ENCODE measurements at regions not wholly inside any gene's neighbourhood (a gene's known extent, or its start where the extent isn't known, plus 50 kb on each side); places are given as distances from the start of the nearest gene placed in this dataset.

- no peaks in the 10 kb centered on the region for H3K4me1 ChIP-seq (ENCODE audit: control insufficient read depth in 4 of 4, insufficient read depth in 4 of 4, low read length in 3 of 4)
- TF ChIP-seq FOXA2 (IDR thresholded peaks at IDR 0.05) (no peak), JUND (IDR thresholded peaks at IDR 0.05) (no peak), NR2F2 (IDR thresholded peaks at IDR 0.05) (no peak), FOXA1 (IDR thresholded peaks at IDR 0.05) (no peak), HNF4A (conservative IDR thresholded peaks at IDR 0.05) (no peak), YY1 (IDR thresholded peaks at IDR 0.05) (no peak), RAD21 (IDR thresholded peaks at IDR 0.05) (no peak), TAF1 (conservative IDR thresholded peaks at IDR 0.05) (no peak), CTCF (IDR thresholded peaks at IDR 0.05; ENCODE audit: low read depth, low read length, missing input control) (no peak), GABPA (IDR thresholded peaks at IDR 0.05 in 1 of 2, conservative IDR thresholded peaks at IDR 0.05 in 1 of 2) (no peak), RXRA (IDR thresholded peaks at IDR 0.05) (no peak)
- DNase-seq (ENCODE audit: low spot score) = no peak
- H3K9ac ChIP-seq (ENCODE audit: low read depth in 1 of 2, low read length in 2 of 2) = no peak overlapping the region
- H3K9me3 ChIP-seq (ENCODE audit: control insufficient read depth in 4 of 4, low read length in 3 of 4) = peaks cover 0 to 1% (median 0%) of the 10 kb centered on the region in 4 donors
- H3K27me3 ChIP-seq (ENCODE audit: control insufficient read depth in 4 of 4, insufficient read depth in 4 of 4, low read length in 3 of 4) = no peaks in the 10 kb centered on the region
- no peak overlapping the region for H3K4me3 ChIP-seq (ENCODE audit: low read depth in 1 of 3, low read length in 3 of 3)
- H3K36me3 ChIP-seq (ENCODE audit: control insufficient read depth in 4 of 4, insufficient read depth in 3 of 4, low read depth in 1 of 4, low read length in 3 of 4) = no peaks in the 10 kb centered on the region
- no peak overlapping the region for H3K27ac ChIP-seq (ENCODE audit: low read depth in 1 of 2, low read length in 2 of 2)
Measured at GRCh38 chr5:86228147-86228546, 389.6 kb upstream of the COX7C start.

- TF ChIP-seq REST (IDR thresholded peaks at IDR 0.05) (no peak), EGR1 (IDR thresholded peaks at IDR 0.05; ENCODE audit: low read depth in 2 of 2) (no peak), YY1 (IDR thresholded peaks at IDR 0.05) (no peak), CTCF (IDR thresholded peaks at IDR 0.05; ENCODE audit: low read depth, low read length, missing input control) (no peak), RXRA (IDR thresholded peaks at IDR 0.05) (no peak), ZBTB33 (IDR thresholded peaks at IDR 0.05) (no peak), MAX (IDR thresholded peaks at IDR 0.05) (no peak)
- no peak overlapping the region for H3K9ac ChIP-seq (ENCODE audit: low read depth in 1 of 2, low read length in 2 of 2)
- 90% methylated on average over 11 of the region's 11 CpGs for WGBS
- DNase-seq (ENCODE audit: low spot score) = no peak
- no peaks in the 10 kb centered on the region for H3K9me3 ChIP-seq (ENCODE audit: control insufficient read depth in 4 of 4, low read length in 3 of 4)
- H3K4me3 ChIP-seq (ENCODE audit: low read depth in 1 of 3, low read length in 3 of 3) = no peak overlapping the region
- H3K4me1 ChIP-seq (ENCODE audit: control insufficient read depth in 4 of 4, insufficient read depth in 4 of 4, low read length in 3 of 4) = no peaks in the 10 kb centered on the region
- no peak overlapping the region for H3K27ac ChIP-seq (ENCODE audit: low read depth in 1 of 2, low read length in 2 of 2)
- no peaks in the 10 kb centered on the region for H3K27me3 ChIP-seq (ENCODE audit: control insufficient read depth in 4 of 4, insufficient read depth in 4 of 4, low read length in 3 of 4)
- H3K36me3 ChIP-seq (ENCODE audit: control insufficient read depth in 4 of 4, insufficient read depth in 3 of 4, low read depth in 1 of 4, low read length in 3 of 4) = no peaks in the 10 kb centered on the region
Measured at GRCh38 chr5:86232246-86232645, 385.5 kb upstream of the COX7C start.

All from liver (tissue), 8 donors.